GM18507 (cell line): ENCODE measurements at regions not wholly inside any gene's neighbourhood (a gene's known extent, or its start where the extent isn't known, plus 50 kb on each side); places are given as distances from the start of the nearest gene placed in this dataset.

Experiments
- DNase-seq: peaks from one replicate; pipeline ENCODE4 v3.0.0; 2011; ENCODE audit warnings: low read depth; ENCODE audit not compliant: insufficient read length; ENCODE audit errors: extremely low spot score
- FAIRE-seq: peaks from 2 replicates; lab custom pipeline; 2011; peaks lifted over from hg19 to GRCh38; lab: Jason Lieb, UNC

DNA sequence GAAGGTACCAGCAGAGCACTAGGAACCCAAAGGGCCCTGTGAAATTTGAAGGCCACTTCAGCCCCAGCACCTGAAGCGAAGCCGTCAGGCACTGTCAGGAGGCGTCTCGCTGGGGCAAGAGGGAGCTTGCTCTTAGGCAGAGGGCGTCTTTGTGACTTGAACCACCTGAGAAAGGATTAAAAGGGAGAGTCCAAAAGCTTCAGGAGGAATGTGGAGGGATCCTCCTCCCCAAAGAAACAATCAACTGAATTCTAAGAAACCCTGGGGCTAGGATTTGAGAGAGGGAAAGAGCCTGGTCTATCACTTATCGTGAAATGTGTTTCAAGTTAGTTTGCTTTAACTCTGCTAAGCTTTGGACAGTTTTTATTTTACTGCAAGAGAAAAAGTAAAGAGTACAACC is 324.9 kb upstream of the SOX11 start:
- FAIRE-seq, result no peak
- no peak for DNase-seq

DNA sequence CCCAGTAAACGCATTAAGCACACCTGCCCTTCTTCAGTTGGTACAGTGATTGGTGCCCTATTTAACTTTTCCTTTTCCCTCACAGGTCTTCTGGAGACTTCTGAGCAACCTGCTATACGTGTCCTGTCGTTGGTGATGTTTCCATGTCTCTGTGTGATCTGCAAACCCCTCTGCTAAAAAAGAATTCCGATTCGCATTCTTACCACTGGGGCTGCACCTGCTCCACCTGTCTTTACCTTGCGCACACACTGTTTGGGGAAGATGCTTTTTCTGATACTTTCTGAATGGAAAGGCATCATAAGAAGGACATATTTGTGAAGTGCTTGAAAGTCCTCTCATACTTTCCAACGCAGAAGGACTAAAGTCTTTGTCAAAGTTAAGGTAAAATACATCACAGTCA is 323.9 kb upstream of the SOX11 start:
- DNase-seq (no peak), FAIRE-seq (no peak)

DNA sequence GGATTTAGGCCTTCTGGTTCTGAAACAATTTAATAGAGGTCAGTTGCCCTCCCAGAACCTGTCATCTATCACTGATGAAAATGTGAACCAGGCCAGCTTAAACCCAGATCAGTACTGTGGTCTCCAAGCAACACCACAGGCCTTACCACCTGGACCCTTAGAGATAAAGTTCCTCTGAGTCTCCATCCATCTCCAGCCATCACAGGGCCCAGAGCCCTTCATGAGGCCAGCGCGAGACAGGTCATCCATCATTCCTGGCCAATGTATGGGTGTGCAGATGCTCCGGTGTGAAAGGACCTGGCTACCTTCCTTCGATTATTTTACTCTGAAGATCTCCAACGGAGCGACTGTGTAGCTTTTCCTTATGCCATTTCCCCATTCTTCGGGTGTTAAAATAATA is 322.7 kb upstream of the SOX11 start:
- DNase-seq (no peak), FAIRE-seq (no peak)

DNA sequence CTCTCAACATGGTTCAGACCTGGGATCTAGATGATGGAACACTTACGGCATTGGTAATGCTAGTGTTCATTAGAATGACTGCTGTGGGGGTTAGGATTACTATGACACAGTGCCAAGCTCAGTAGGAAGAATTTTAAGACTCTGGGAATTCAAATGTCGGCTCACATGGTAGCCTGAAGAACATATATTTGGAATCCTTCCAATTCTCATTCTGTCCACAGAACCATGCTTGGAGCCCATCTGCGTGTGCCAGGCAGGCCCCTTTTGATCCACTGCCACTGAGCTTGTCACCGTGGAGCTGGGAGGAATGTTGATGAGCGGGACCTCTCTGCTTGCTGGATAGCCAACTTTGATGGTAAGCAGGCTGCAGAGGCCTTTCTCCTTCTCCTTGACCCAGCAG is 322.0 kb upstream of the SOX11 start:
- FAIRE-seq (no peak), DNase-seq (no peak)

DNA sequence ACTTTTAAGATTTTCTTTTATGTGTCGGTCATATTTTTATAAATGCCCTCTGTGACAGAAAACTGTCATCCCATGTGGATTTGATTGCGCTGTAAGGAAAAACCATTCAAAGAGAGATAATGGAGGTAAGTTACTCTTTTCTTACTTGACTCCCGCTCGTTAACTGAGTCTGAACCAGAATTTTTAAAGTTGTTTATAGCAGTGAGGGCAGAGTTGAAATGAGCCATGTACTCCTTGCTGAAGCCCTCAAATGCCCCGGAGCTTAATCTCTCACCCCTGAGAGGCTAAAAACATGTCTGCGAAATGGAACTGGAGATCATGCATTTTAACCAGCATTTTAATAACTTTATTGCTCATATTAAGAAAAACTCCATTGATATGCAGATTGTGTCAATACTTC is 320.0 kb upstream of the SOX11 start:
- DNase-seq, result no peak
- FAIRE-seq, result no peak

DNA sequence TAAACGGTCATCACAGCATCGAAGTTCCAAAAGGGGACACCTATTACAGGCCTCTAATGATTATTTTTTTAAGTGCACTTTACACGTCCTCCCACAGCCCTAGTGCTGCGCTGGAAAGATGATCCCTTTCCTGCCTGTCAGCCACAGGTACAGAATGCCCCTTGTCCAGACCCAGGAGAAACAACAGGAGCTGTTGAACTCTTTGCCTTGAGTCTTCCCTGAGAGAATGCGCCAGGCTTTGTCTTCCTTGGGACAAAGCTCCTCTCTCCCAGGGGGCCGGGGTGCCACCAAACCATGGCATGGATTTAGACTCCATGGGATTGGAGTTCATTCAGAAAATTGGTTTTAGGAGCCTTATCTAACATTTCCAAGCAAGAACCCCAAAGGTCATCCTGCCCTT is 319.0 kb upstream of the SOX11 start:
- DNase-seq, result no peak

GRCh38 chr2:5374762-5375161 is 317.4 kb upstream of the SOX11 start:
- no peak for FAIRE-seq

More for the DNA sequence above, 319.0 kb upstream of the SOX11 start:
- no peak for FAIRE-seq

GRCh38 chr2:5377323-5377722 is 314.9 kb upstream of the SOX11 start:
- no peak for DNase-seq
- FAIRE-seq, result no peak

More at GRCh38 chr2:5374762-5375161, 317.4 kb upstream of the SOX11 start:
- no peak for DNase-seq

DNA sequence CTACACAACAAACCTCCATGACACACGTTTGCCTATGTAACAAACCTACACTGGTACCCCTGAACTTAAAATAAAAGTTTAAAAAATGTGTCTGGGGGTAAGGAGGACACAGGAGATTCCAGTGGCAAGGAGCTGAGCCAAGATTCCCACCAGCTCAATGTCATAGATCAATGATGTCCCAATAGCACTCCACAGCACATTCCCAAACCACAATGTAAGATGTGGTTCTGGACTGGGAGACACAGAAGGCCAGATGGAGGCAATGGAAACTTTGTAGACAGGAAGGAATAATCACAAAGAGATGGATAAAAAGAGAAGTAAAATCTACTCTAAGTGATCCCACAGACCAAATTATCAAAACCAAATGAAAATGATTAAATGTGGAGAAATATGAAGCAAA is 312.4 kb upstream of the SOX11 start:
- FAIRE-seq (no peak), DNase-seq (no peak)

GRCh38 chr2:5385596-5385995 is 306.6 kb upstream of the SOX11 start:
- FAIRE-seq, result no peak

DNA sequence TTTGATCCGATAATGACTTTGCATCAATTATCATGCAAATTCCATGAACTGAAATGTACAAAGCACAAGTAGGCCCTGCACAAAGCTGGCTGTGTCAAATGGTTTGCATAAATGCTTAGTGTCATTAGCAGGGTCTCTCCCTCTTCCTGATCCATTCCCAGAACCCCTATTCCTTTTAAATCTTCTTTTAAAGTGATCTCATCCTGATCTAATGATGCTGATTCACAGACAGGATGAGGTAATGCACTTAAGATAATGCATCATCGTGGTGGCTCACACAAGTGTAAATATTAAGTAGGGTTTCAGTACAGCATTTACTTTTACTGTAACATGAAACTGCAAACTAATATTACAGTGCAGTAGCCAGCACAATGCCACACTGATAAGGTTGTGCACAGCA is 304.8 kb upstream of the SOX11 start:
- no peak for FAIRE-seq
- DNase-seq, result no peak

More at GRCh38 chr2:5385596-5385995, 306.6 kb upstream of the SOX11 start:
- DNase-seq, result no peak

GRCh38 chr2:5389740-5390139 is 302.4 kb upstream of the SOX11 start:
- DNase-seq (no peak), FAIRE-seq (no peak)

- DNase-seq (no peak), FAIRE-seq (no peak)
Measured at GRCh38 chr2:5391362-5391761, 300.8 kb upstream of the SOX11 start.

GRCh38 chr2:5392658-5393057 is 299.5 kb upstream of the SOX11 start:
- DNase-seq (no peak), FAIRE-seq (no peak)

- FAIRE-seq (no peak), DNase-seq (no peak)
Measured at GRCh38 chr2:5393474-5393873, 298.7 kb upstream of the SOX11 start.

- DNase-seq (no peak), FAIRE-seq (no peak)
Measured at GRCh38 chr2:5394223-5394622, 298.0 kb upstream of the SOX11 start.

GRCh38 chr2:5401115-5401657 is 291.0 kb upstream of the SOX11 start:
- DNase-seq (no peak), FAIRE-seq (no peak)

GRCh38 chr2:5403392-5403791 is 288.8 kb upstream of the SOX11 start:
- FAIRE-seq, result no peak
- DNase-seq, result no peak

- FAIRE-seq, result no peak
Measured at GRCh38 chr2:5409898-5410381, 282.2 kb upstream of the SOX11 start.

GRCh38 chr2:5410991-5411700 is 281.0 kb upstream of the SOX11 start:
- no peak for FAIRE-seq
- no peak for DNase-seq

More at GRCh38 chr2:5409898-5410381, 282.2 kb upstream of the SOX11 start:
- DNase-seq, result no peak

GRCh38 chr2:5412001-5412400 is 280.2 kb upstream of the SOX11 start:
- DNase-seq (no peak), FAIRE-seq (no peak)
